Smooth muscle cell (in vitro differentiated cells): ENCODE measurements at regions not wholly inside any gene's neighbourhood (a gene's known extent, or its start where the extent isn't known, plus 50 kb on each side); places are given as distances from the start of the nearest gene placed in this dataset.

Experiments
- DNase-seq: peaks from one replicate; lab custom pipeline; 2025; ENCODE audit not compliant: unreplicated experiment; lab: John Stamatoyannopoulos, UW
- H2AFZ ChIP-seq: fragments of 200-600 bp; sonication (generic); 2 replicates; pipeline ENCODE4 v1.6.0; 2016; ENCODE audit warnings: antibody characterized with exemption, low read depth, mild to moderate bottlenecking
- H3F3A ChIP-seq: fragments of 200-600 bp; sonication (generic); 2 replicates; pipeline ENCODE4 v1.6.0; 2017; ENCODE audit warnings: antibody characterized with exemption, low read depth
- H3K27ac ChIP-seq: fragments of 200-600 bp; sonication (generic); 2 replicates; pipeline ENCODE4 v1.5.1; 2016; ENCODE audit warnings: low read depth, mild to moderate bottlenecking
- H3K27me3 ChIP-seq: fragments of 200-600 bp; sonication (generic); 2 replicates; pipeline ENCODE4 v1.6.1; 2016; ENCODE audit warnings: low read depth, mild to moderate bottlenecking
- H3K36me3 ChIP-seq: fragments of 200-600 bp; sonication (generic); 2 replicates; pipeline ENCODE4 v1.5.1; 2016; ENCODE audit warnings: low read depth
- H3K4me1 ChIP-seq: fragments of 200-600 bp; sonication (generic); 2 replicates; pipeline ENCODE4 v1.5.1; 2016; ENCODE audit warnings: low read depth
- H3K4me2 ChIP-seq: fragments of 200-600 bp; sonication (generic); 2 replicates; pipeline ENCODE4 v1.6.0; 2016; ENCODE audit warnings: mild to moderate bottlenecking
- H3K4me3 ChIP-seq: fragments of 200-600 bp; sonication (generic); 2 replicates; pipeline ENCODE4 v1.5.1; 2016; ENCODE audit warnings: mild to moderate bottlenecking
- H3K79me2 ChIP-seq: fragments of 200-600 bp; sonication (generic); 2 replicates; pipeline ENCODE4 v1.6.0; 2016; ENCODE audit warnings: low read depth, mild to moderate bottlenecking
- H3K9ac ChIP-seq: fragments of 200-600 bp; sonication (generic); 2 replicates; pipeline ENCODE4 v1.6.0; 2016; ENCODE audit warnings: low read depth
- H3K9me3 ChIP-seq: fragments of 200-600 bp; sonication (generic); replicated peaks from 2 replicates; pipeline ENCODE4 v1.5.1; 2016; ENCODE audit warnings: low read depth
- H4K20me1 ChIP-seq: fragments of 200-600 bp; sonication (generic); 2 replicates; pipeline ENCODE4 v1.6.0; 2016; ENCODE audit warnings: low read depth
- CTCF ChIP-seq: fragments of 200-600 bp; sonication (generic); IDR thresholded peaks from 2 replicates; pipeline ENCODE4 v1.5.1; 2017; ENCODE audit warnings: borderline replicate concordance, mild to moderate bottlenecking, antibody characterized with exemption; ENCODE audit not compliant: insufficient read depth, poor library complexity, severe bottlenecking
- WGBS: methylation state at CpG from one replicate; pipeline ENCODE4 v1.1.7; 2016; ENCODE audit warnings: low lambda C conversion rate; 5-methylcytosine and 5-hydroxymethylcytosine counted together

- Histone ChIP-seq H2AFZ (no peak overlapping the region), H3K4me1 (peaks cover 10% of the 10 kb centered on the region), H3K27ac (no peak overlapping the region), H3K9me3 (no peaks in the 10 kb centered on the region), H3F3A (no peaks in the 10 kb centered on the region), H3K4me3 (no peak overlapping the region), H3K79me2 (no peaks in the 10 kb centered on the region), H3K9ac (no peak overlapping the region), H3K36me3 (no peaks in the 10 kb centered on the region), H3K27me3 (peaks cover 49% of the 10 kb centered on the region), H3K4me2 (no peak overlapping the region), H4K20me1 (no peaks in the 10 kb centered on the region)
- 68% methylated on average over 2 of the region's 2 CpGs for WGBS
- DNase-seq = no peak
- no peak for TF ChIP-seq CTCF
Observed at GRCh38 chr2:176956791-176957190, 255.8 kb upstream of the HNRNPA3 start.

GRCh38 chr2:176959614-176960013, 253.0 kb upstream of the HNRNPA3 start:
- H3K9ac ChIP-seq = no peak overlapping the region
- peaks cover 10% of the 10 kb centered on the region for H3K4me1 ChIP-seq
- H3K4me3 ChIP-seq = no peak overlapping the region
- no peak for TF ChIP-seq CTCF
- peaks cover 62% of the 10 kb centered on the region for H3K27me3 ChIP-seq
- no peaks in the 10 kb centered on the region for H3K36me3 ChIP-seq
- H3K9me3 ChIP-seq = no peaks in the 10 kb centered on the region
- H3K27ac ChIP-seq = no peak overlapping the region
- no peak overlapping the region for H3K4me2 ChIP-seq
- no peaks in the 10 kb centered on the region for H3K79me2 ChIP-seq
- H3F3A ChIP-seq = no peaks in the 10 kb centered on the region
- DNase-seq = no peak
- 87% methylated on average over 3 of the region's 3 CpGs for WGBS
- no peak overlapping the region for H2AFZ ChIP-seq
- no peaks in the 10 kb centered on the region for H4K20me1 ChIP-seq

GRCh38 chr2:176960061-176960460, 252.5 kb upstream of the HNRNPA3 start:
- no peaks in the 10 kb centered on the region for H3K36me3 ChIP-seq
- H3K79me2 ChIP-seq = no peaks in the 10 kb centered on the region
- peaks cover 10% of the 10 kb centered on the region for H3K4me1 ChIP-seq
- H3K9me3 ChIP-seq = no peaks in the 10 kb centered on the region
- H3K27me3 ChIP-seq = peaks cover 67% of the 10 kb centered on the region
- no peak overlapping the region for H3K27ac ChIP-seq
- H4K20me1 ChIP-seq = no peaks in the 10 kb centered on the region
- H3K4me2 ChIP-seq = no peak overlapping the region
- H2AFZ ChIP-seq = no peak overlapping the region
- 93% methylated on average over 2 of the region's 2 CpGs for WGBS
- no peak for TF ChIP-seq CTCF
- no peak for DNase-seq
- no peak overlapping the region for H3K4me3 ChIP-seq
- no peak overlapping the region for H3K9ac ChIP-seq
- no peaks in the 10 kb centered on the region for H3F3A ChIP-seq

- H3K4me2 ChIP-seq = no peak overlapping the region
- 65% methylated on average over 7 of the region's 7 CpGs for WGBS
- peaks cover 10% of the 10 kb centered on the region for H3K4me1 ChIP-seq
- peaks cover 68% of the 10 kb centered on the region for H3K27me3 ChIP-seq
- no peaks in the 10 kb centered on the region for H3K36me3 ChIP-seq
- H3K9ac ChIP-seq = no peak overlapping the region
- no peak overlapping the region for H2AFZ ChIP-seq
- no peak overlapping the region for H3K4me3 ChIP-seq
- H4K20me1 ChIP-seq = no peaks in the 10 kb centered on the region
- no peaks in the 10 kb centered on the region for H3F3A ChIP-seq
- DNase-seq = no peak
- no peaks in the 10 kb centered on the region for H3K79me2 ChIP-seq
- H3K27ac ChIP-seq = no peak overlapping the region
- TF ChIP-seq CTCF = no peak
- H3K9me3 ChIP-seq = no peaks in the 10 kb centered on the region
Observed at GRCh38 chr2:176960736-176961520, 251.7 kb upstream of the HNRNPA3 start.
